Tibial nerve (tissue), 4 donors: ENCODE measurements at regions not wholly inside any gene's neighbourhood (a gene's known extent, or its start where the extent isn't known, plus 50 kb on each side); places are given as distances from the start of the nearest gene placed in this dataset.
"Not testable (repeated sequence)": the region's sequence is repeated elsewhere in the genome, so short reads cannot be mapped to it uniquely, and the experiment has no call there.

Experiments used
- DNase-seq, 2 donors: peaks; one replicate each; pipeline ENCODE4 v3.0.0-alpha.2; 2019; ENCODE audit warnings: low spot score in 2 of 2
- H3K27ac ChIP-seq, 4 donors: fragments of 200-600 bp; sonication (generic) in 3 of 4; one replicate each; pipeline ENCODE4 v1.5.1; 2017 to 2019; ENCODE audit warnings: mild to moderate bottlenecking in 1 of 4
- H3K27me3 ChIP-seq, 2 donors: fragments of 200-600 bp; sonication (generic) in 1 of 2; one replicate each; pipeline versions ENCODE4 v1.5.1 to v1.6.0; 2017 to 2019
- H3K36me3 ChIP-seq, 3 donors: fragments of 200-600 bp; sonication (generic); one replicate each; pipeline ENCODE4 v1.5.1; 2018 to 2019
- H3K4me1 ChIP-seq, 4 donors: fragments of 200-600 bp; sonication (generic) in 3 of 4; one replicate each; pipeline ENCODE4 v1.5.1; 2017 to 2019
- H3K4me3 ChIP-seq, 4 donors: fragments of 200-600 bp; sonication (generic) in 3 of 4; one replicate each; pipeline ENCODE4 v1.5.1; 2017 to 2019; ENCODE audit warnings: mild to moderate bottlenecking in 1 of 4, moderate library complexity in 1 of 4
- H3K9me3 ChIP-seq, 4 donors: fragments of 200-600 bp; sonication (generic) in 3 of 4; one replicate each; pipeline ENCODE4 v1.5.1; 2017 to 2019
- EP300 ChIP-seq, 2 donors: sonication (generic); formaldehyde crosslinking; IDR thresholded peaks; one replicate each; pipeline ENCODE4 v1.6.1; 2017; ENCODE audit warnings: antibody characterized with exemption in 2 of 2, mild to moderate bottlenecking in 1 of 2
- POLR2A ChIP-seq, 2 donors: fragments of 450-650 bp; IDR thresholded peaks; one replicate each; pipeline ENCODE4 v1.6.1; 2017; ENCODE audit warnings: antibody characterized with exemption in 2 of 2, mild to moderate bottlenecking in 2 of 2, moderate library complexity in 2 of 2
- WGBS, 2 donors: methylation state at CpG; one replicate each; pipeline ENCODE4 v1.1.5; 2018; 5-methylcytosine and 5-hydroxymethylcytosine counted together
- TF ChIP-seq, protein P1 (sequence below), 5 experiments: fragments of 200-600 bp in 3 of 5; fragments of 450-650 bp in 2 of 5; sonication (generic) in 3 of 5; IDR thresholded peaks; one replicate each; pipeline ENCODE4 v1.5.1; 2016 to 2019; ENCODE audit warnings: antibody characterized with exemption in 5 of 5, mild to moderate bottlenecking in 3 of 5, moderate library complexity in 2 of 5

DNA sequence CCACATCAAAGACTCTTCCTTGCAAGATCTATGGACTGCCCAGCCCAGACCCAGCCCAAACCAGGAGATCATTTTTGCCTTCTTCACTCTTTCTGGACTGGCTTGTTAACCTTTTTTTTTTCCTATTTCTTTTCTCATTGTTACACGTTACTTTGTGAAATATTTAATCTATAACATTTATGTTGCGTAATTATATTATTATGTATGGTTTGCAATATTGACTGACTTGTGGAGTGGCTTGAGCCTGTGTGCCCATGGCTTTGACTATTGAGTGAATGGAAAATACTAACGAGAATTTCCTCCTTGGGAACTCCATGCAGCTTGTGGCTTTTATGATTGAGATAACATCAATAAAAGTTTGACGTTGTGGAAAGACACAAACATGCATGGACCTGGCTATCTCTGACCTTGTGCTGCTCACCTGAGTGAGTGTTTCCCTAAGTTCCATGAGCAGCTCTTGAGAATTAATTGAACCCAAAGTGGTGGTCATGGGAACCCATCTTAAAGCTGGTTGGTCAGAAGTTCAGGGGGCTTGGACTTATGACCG, 1641.3 kb upstream of the LRRTM3 start:
- Histone ChIP-seq H3K36me3 (no peaks in the 10 kb centered on the region), H3K27ac (no peak overlapping the region), H3K4me1 (no peaks in the 10 kb centered on the region), H3K4me3 (no peak overlapping the region), H3K9me3 (peaks cover 0 to 10% (median 0%) of the 10 kb centered on the region in 4 donors), H3K27me3 (no peaks in the 10 kb centered on the region)
- no peak for DNase-seq
- WGBS, 2 donors, result 94 to 98% methylated on average over 5 of the region's 5 CpGs
- no peak for TF ChIP-seq EP300 (IDR thresholded peaks at IDR 0.05)
- no peak for TF ChIP-seq POLR2A (IDR thresholded peaks at IDR 0.05)
- TF ChIP-seq, protein P1, sequence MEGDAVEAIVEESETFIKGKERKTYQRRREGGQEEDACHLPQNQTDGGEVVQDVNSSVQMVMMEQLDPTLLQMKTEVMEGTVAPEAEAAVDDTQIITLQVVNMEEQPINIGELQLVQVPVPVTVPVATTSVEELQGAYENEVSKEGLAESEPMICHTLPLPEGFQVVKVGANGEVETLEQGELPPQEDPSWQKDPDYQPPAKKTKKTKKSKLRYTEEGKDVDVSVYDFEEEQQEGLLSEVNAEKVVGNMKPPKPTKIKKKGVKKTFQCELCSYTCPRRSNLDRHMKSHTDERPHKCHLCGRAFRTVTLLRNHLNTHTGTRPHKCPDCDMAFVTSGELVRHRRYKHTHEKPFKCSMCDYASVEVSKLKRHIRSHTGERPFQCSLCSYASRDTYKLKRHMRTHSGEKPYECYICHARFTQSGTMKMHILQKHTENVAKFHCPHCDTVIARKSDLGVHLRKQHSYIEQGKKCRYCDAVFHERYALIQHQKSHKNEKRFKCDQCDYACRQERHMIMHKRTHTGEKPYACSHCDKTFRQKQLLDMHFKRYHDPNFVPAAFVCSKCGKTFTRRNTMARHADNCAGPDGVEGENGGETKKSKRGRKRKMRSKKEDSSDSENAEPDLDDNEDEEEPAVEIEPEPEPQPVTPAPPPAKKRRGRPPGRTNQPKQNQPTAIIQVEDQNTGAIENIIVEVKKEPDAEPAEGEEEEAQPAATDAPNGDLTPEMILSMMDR (IDR thresholded peaks at IDR 0.05), result no peak

DNA sequence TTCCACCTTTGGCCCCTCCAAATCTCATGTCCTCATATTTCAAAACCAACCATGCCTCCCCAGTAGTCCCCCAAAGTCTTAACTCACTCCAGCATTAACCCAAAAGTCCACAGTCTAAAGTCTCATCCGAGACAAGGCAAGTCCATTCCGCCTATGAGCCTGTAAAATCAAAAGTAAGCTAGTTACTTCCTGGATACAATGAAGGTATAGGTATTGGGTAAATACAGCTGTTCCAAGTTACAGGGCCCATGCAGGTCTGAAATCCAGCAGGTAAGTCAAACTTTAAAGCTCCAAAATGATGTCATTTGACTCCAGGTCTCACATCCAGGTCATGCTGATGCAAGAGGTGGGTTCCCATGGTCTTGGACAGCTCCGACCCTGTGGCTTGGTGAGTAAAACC, 1640.1 kb upstream of the LRRTM3 start:
- 91 to 93% methylated on average over 3 of the region's 3 CpGs for WGBS, 2 donors
- not testable (repeated sequence) for H3K9me3 ChIP-seq, H3K27ac ChIP-seq, H3K36me3 ChIP-seq, H3K4me3 ChIP-seq, DNase-seq, H3K27me3 ChIP-seq, H3K4me1 ChIP-seq

DNA sequence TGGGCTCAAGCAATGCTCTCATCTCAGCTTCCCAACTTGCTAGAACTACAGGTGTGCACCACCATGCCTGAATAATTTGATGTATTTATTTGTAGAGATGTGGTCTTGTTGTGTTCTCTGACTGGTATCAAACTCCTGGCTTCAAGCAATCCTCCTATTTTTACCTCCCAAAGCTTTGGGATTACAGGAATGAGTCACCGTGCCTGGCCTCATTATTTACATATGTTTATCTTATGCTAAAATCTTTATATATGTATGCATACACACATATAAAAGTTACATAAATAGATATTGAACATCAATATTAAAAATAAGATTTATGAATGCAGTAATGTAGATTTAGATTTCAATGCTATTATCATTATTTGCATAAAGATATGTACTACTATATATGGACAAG, 1634.5 kb upstream of the LRRTM3 start:
- TF ChIP-seq POLR2A (IDR thresholded peaks at IDR 0.05) (no peak), EP300 (IDR thresholded peaks at IDR 0.05) (no peak)
- TF ChIP-seq, protein P1 (IDR thresholded peaks at IDR 0.05), result no peak
- Histone ChIP-seq H3K4me1 (no peaks in the 10 kb centered on the region), H3K4me3 (no peak overlapping the region), H3K9me3 (no peaks in the 10 kb centered on the region), H3K27ac (no peak overlapping the region), H3K36me3 (no peaks in the 10 kb centered on the region), H3K27me3 (no peaks in the 10 kb centered on the region)
- WGBS, 2 donors, result 92 to 100% methylated on average over 1 of the region's 1 CpG
- no peak for DNase-seq

DNA sequence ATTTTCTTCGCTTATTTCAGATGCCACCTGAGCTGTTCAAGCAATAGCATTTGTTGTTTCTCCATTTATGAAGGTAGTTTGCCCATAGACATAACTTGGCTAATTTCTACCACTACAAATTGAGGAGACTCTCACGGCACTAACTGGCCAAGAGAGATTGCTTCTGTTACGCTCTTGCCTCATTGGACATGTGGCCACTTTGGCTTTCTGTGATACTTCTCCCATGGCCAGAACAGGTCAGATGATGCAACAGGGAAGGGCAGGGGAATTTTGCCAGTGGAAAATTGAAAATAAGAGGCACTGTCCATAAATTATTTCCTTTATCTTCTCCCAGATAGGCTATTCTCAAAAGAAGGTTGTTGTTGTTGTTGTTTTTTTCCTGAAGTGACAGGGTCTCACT, 1633.3 kb upstream of the LRRTM3 start:
- H3K27me3 ChIP-seq, result no peaks in the 10 kb centered on the region
- H3K4me3 ChIP-seq, result no peak overlapping the region
- H3K36me3 ChIP-seq, result no peaks in the 10 kb centered on the region
- no peak for TF ChIP-seq POLR2A (IDR thresholded peaks at IDR 0.05)
- no peak for TF ChIP-seq EP300 (IDR thresholded peaks at IDR 0.05)
- TF ChIP-seq, protein P1 (IDR thresholded peaks at IDR 0.05), result no peak
- no peak for DNase-seq
- 94 to 95% methylated on average over 3 of the region's 3 CpGs for WGBS, 2 donors
- no peaks in the 10 kb centered on the region for H3K9me3 ChIP-seq
- no peak overlapping the region for H3K27ac ChIP-seq
- H3K4me1 ChIP-seq, result no peaks in the 10 kb centered on the region

DNA sequence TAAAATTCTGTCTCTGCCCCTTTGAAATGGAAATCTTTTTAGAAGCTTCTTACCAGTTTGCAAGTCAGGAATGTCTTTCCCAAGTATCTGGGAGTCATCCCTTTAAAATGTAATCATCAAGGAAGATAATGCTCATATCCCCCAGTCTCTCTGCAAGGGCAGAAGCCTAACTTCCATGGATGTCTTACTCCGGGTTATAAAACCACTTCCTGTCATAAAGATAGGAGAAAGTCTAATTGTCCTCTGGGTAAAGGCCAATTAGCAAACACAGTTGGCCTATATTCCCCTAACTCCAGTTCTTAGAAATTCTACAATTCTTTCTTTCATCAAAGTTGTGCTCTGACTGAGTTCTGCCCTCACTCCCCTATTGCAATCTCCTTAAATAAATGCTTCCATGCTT, 1631.5 kb upstream of the LRRTM3 start:
- no peak for DNase-seq
- TF ChIP-seq EP300 (IDR thresholded peaks at IDR 0.05), result no peak
- no peak for TF ChIP-seq POLR2A (IDR thresholded peaks at IDR 0.05)
- TF ChIP-seq, protein P1 (IDR thresholded peaks at IDR 0.05), result no peak
- Histone ChIP-seq H3K9me3 (no peaks in the 10 kb centered on the region), H3K27me3 (no peaks in the 10 kb centered on the region), H3K27ac (no peak overlapping the region), H3K4me3 (no peak overlapping the region), H3K4me1 (no peaks in the 10 kb centered on the region), H3K36me3 (no peaks in the 10 kb centered on the region)
- 5 to 17% methylated on average over 1 of the region's 1 CpG for WGBS, 2 donors

DNA sequence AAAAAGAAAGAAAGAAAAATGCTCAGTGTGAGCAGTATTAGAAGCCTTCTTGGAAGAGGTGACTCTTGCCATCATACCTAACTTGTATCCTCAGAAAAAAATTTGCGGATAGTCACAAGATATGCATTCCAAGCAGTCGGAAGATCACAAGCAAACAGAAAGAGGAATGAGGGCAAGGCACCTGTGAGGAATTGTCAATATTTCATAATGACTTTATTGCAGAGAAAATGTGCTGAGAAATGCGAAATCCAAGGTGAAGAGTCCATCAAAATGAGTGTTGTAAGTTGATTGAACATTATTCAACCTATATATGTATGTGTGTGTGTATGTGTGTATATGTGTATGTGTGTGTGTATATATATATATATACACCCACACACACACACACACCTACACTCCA, 1624.7 kb upstream of the LRRTM3 start:
- Histone ChIP-seq H3K9me3 (no peaks in the 10 kb centered on the region), H3K4me1 (no peaks in the 10 kb centered on the region), H3K36me3 (no peaks in the 10 kb centered on the region), H3K27me3 (no peaks in the 10 kb centered on the region), H3K4me3 (no peak overlapping the region), H3K27ac (no peak overlapping the region)
- no peak for DNase-seq
- TF ChIP-seq, protein P1 (IDR thresholded peaks at IDR 0.05), result no peak
- no peak for TF ChIP-seq EP300 (IDR thresholded peaks at IDR 0.05)
- TF ChIP-seq POLR2A (IDR thresholded peaks at IDR 0.05), result no peak
- WGBS, 2 donors, result 91 to 93% methylated on average over 3 of the region's 3 CpGs
